Stimulated activated CD8-positive, alpha-beta memory T cell treated with anti-CD3 and anti-CD28 coated beads, Interleukin-4, amount 100 ng/mL, for 48 hours (primary cell): ENCODE measurements at regions not wholly inside any gene's neighbourhood (a gene's known extent, or its start where the extent isn't known, plus 50 kb on each side); places are given as distances from the start of the nearest gene placed in this dataset.

ENCODE experiments used
- DNase-seq: peaks from one replicate; pipeline ENCODE4 v3.0.0-alpha.2; 2020

- no peak for DNase-seq
Measured at GRCh38 chr18:46297621-46298020, 193.4 kb downstream of the HAUS1 start.

GRCh38 chr18:46298511-46298910 lies 194.3 kb downstream of the HAUS1 start:
- no peak for DNase-seq

GRCh38 chr18:46299465-46300008 lies 195.4 kb downstream of the HAUS1 start:
- no peak for DNase-seq

GRCh38 chr18:46301081-46301480 lies 196.9 kb downstream of the HAUS1 start:
- no peak for DNase-seq

DNA sequence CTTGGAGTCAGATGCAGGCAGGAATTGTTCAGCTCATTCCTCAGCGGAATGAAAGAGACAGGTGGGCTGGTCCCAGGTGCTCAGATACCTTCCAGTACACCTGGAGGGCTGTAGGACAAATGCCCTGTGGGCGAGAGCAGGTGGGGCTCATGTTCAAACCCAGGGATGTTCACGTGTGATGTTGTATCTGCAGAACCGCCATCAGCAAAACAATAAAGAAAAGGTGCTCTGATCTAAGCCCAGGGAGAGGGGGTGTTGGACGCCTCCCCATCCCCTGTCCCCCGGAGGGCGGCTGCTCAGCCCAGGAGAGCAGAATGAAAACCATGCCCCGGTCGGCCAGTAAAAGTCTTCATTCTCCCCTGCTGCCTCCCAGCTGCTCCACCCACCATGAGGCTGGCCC lies 197.4 kb downstream of the HAUS1 start:
- no peak for DNase-seq

DNA sequence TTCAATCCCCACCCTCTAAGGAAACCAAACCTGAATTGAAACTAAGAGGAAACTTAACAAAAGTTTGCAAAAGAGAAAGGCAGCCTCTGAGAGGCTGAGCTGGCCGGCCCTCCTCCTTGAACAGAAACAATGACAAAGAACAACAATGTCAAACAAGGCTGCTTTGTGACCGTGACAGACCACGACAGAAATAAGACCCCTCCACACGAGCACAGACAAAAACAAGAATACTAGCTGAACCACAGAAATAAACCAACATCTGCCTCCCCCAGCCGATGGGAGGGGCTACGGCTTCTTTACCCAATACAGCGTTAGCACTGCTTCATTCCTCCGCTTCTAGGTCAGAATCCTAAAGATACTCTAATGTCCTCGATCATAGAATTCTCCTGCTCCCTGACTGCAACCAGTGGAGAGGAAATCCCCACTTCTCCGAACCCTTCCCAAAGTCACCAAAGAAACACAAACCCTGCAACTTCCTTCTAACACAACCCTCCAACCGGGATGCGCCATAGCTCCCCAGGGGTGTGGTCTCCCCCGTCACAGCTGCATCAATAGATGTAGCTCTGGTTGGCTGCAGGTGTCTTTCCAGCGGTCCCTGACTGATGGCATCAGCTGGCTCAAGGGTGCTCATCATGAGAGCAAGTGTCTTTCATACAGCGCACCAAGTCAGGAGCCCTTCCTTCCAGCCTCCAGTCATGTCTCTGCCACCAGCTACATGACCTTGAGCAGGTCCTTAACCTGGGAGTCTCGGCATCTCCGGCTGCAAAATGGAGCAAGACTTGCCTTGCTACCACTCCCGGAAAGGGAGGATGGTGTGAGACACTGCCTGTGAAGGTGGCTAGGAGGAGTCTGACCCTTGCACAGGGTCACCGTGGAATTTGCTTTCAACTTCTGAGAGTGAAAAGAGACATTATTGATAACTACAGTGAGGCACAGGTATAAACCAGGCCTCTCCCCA lies 198.6 kb downstream of the HAUS1 start:
- DNase-seq = no peak

GRCh38 chr18:46310258-46310657 lies 206.1 kb downstream of the HAUS1 start:
- no peak for DNase-seq

DNA sequence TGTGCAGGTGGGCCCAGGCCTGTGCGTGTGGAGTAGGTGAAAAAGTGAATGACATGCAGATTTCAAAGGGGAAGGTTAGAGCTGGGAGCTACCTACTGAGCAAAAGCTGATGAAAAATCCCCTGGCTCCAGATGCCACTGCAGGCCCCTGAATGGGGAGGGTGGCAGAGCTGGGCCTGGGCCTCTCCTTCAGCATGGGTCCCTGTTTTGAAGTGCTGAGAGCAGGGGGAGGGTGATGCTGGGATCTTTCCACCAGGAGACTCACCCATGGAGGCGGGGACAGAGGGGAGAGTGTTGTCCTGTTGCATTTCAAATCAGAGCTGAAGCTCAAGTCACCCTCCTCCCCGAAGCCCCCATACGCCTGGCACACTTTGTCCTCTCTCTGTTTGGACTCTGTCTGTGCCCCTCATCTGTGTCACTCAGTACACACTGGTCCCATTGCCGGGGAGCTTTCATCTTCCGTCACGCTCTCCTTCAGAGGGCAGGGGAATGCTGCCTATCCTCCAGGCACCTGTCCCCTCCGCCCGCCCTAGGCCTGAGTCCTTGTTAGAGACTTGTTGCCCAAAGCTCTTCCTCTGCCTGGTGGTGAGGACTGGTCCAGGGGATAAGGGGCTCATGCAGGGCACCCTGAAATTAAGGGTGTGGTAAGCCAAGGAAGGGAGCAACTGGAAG lies 206.6 kb downstream of the HAUS1 start:
- DNase-seq = no peak

GRCh38 chr18:46311491-46311890 lies 207.3 kb downstream of the HAUS1 start:
- no peak for DNase-seq

DNA sequence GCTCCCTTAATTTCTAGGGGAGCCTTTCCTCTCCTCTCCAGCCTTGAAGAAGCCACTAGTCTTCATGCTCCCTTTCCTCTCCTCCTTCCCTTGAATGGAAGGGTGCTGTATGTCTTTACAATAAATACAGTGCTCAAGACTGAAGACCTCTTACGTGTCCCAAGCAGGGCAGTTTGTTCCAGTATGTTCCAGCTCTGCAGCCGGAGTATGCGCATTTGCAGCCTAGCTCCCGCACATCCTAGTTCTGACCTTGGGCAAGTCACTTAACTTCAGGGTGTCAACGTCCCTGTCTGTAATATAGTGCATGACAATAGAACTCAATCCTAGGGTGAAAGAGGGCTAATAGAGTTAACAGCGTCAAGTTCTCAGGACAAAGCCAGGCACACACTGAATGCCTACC lies 208.0 kb downstream of the HAUS1 start:
- DNase-seq = no peak

DNA sequence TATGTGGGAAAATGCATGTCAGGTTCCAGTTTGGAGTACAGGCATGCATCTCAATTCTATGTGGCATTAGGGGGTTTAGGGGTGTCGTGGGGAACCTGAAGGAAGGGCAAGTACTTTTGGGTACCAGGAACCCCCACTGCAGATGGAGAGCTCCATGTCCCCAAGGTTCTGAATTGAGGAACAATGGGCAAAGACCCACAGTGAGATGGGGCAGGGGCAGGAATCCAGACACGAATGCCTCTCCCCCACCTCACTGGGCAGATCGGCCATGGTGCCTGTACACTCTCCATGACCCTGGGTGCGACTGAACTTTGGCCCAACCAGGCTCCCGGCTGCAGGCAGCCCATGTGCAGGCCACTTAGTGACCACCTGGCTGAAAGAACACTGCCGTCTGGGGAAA lies 209.3 kb downstream of the HAUS1 start:
- no peak for DNase-seq

- no peak for DNase-seq
Measured at GRCh38 chr18:46314011-46314410, 209.8 kb downstream of the HAUS1 start.

GRCh38 chr18:46315161-46315560 lies 211.0 kb downstream of the HAUS1 start:
- DNase-seq = no peak

- DNase-seq = no peak
Measured at GRCh38 chr18:46318356-46318755, 214.2 kb downstream of the HAUS1 start.

GRCh38 chr18:46319783-46320182 lies 215.6 kb downstream of the HAUS1 start:
- no peak for DNase-seq

- no peak for DNase-seq
Measured at GRCh38 chr18:46320297-46320696, 216.1 kb downstream of the HAUS1 start.

- DNase-seq = no peak
Measured at GRCh38 chr18:46320928-46321711, 216.9 kb downstream of the HAUS1 start.

DNA sequence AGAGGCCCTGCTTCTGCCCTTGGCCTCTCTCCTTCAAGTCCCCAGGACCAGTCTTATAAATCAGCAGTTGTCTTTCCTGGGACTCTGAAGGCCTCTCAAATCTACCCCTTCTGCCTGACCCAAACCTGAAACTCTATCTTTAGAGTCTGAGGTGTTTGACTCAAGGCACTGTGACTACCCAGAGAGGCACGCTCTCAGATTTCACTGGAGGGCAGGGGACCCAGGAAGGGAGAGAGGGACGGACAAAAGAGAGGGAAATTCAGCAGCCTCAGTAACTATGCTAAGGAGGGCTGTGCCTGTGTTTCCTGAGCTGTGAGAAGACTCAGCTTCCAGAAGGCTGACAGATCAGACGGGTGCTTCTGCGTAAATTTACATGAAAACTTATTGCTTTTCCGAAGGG lies 217.8 kb downstream of the HAUS1 start:
- DNase-seq = no peak

DNA sequence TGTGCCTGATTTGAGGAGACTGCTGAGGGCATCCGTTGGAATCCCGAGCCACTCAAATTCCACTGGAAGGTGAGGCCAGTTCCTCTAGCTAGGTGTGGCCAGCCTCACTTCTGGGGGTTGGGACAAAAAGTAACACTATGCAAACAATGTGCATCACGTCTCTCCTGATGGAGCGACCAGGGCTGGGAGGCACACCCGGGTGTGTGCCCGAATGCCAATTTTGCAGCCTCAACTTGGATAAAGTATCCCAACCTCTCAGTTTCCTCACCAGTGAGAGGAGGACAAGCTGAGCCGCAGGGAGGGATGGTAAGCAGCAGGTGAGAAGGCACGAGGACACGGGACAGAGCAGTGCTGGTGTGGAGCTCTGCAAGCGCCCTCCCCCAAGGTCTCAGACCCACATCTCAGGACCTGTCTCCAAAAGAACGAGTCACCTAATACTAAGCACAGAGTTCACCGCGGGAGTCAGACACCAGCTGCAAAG lies 218.3 kb downstream of the HAUS1 start:
- DNase-seq = no peak

- DNase-seq = no peak
Measured at GRCh38 chr18:46322941-46323340, 218.8 kb downstream of the HAUS1 start.

- DNase-seq = no peak
Measured at GRCh38 chr18:46324087-46324955, 220.1 kb downstream of the HAUS1 start.

DNA sequence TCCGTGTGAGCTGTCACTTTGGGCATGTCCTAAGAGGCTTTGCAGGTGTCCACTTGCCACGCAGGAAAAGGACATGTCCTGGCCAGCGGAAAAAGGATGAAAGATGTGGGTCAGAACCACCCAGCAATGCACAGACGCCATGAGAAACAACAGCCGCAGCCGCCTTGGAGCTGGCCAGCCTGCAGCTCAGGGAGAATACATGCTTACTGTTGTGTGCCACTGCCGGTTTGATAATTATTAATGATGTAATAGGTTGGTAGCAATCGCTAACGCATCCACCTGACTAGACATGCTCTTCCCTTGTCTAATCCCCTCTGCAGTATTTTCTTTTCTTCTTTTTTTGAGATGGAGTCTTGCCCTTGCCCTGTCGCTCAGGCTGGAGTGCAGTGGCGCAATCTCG lies 221.7 kb downstream of the HAUS1 start:
- no peak for DNase-seq
